Transverse colon (tissue), 3 donors: ENCODE measurements at regions not wholly inside any gene's neighbourhood (a gene's known extent, or its start where the extent isn't known, plus 50 kb on each side); places are given as distances from the start of the nearest gene placed in this dataset.

ENCODE experiments used
- CTCF ChIP-seq, 5 experiments: fragments of 200-600 bp in 3 of 5; fragments of 450-650 bp in 2 of 5; sonication (generic) in 3 of 5; IDR thresholded peaks; 1 replicate in 2 of 5; 2 replicates in 3 of 5; pipeline ENCODE4 v1.5.1; 2016 to 2017; ENCODE audit warnings: antibody characterized with exemption in 5 of 5, inconsistent platforms in 3 of 5, mild to moderate bottlenecking in 2 of 5, moderate library complexity in 1 of 5
- POLR2A ChIP-seq: fragments of 450-650 bp; IDR thresholded peaks from one replicate; pipeline ENCODE4 v1.6.1; 2016; ENCODE audit warnings: antibody characterized with exemption, mild to moderate bottlenecking, moderate library complexity

- no peak for TF ChIP-seq CTCF (IDR thresholded peaks at IDR 0.05)
- TF ChIP-seq POLR2A = no peak
These were observed 468.7 kb downstream of the FRK start for GRCh38 chr6:115592025-115592424.
